GM12865 (cell line): ENCODE measurements at regions not wholly inside any gene's neighbourhood (a gene's known extent, or its start where the extent isn't known, plus 50 kb on each side); places are given as distances from the start of the nearest gene placed in this dataset.

Experiments
- DNase-seq: peaks from one replicate; pipeline ENCODE4 v3.0.0; 2010; ENCODE audit warnings: low read depth
- H3K4me3 ChIP-seq: 2 replicates; pipeline ENCODE4 v1.5.1; 2011; ENCODE audit warnings: mild to moderate bottlenecking, low read depth, low read length, control low read depth
- TF ChIP-seq, protein P1 (sequence below): IDR thresholded peaks from 2 replicates; pipeline ENCODE4 v1.5.1; 2011; ENCODE audit warnings: low read length, control low read depth, low read depth, inconsistent platforms; ENCODE audit not compliant: insufficient read depth; ENCODE audit errors: missing control alignments

DNA sequence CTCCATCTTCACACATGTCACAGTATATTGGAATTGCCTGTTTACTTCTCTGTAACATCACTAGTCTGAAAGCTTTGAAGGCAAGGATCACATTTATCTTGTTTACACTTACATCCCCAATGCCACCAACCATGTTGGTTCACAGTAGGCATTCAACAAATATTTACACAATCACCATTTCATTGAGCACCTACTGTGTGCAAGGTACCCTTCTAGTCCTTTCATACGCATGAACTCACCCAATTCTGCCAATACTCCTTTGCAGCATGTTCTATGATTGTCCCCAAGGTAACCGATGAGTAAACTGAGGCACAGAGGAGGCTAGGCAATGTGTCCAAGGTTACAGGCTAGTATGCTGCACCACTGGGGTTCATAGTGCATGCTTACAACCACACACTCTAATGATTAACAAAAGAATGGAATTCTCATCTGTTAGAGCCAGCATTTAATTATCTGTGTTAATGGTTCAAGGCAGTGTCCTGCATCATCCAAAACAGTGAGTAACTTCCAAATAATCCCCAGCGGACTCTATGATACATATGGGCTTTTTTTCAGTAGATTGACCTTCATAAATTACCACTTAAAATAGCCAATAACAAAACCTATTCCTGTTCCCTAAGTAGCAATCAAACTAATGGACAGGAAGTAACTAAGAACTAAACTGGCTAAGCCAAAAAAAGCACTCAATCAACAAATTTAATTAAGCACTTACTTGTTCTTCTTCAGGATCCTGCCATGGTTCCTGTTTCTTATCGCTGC, 364.5 kb upstream of the XYLT1 start:
- no peak for DNase-seq
- H3K4me3 ChIP-seq = no peak overlapping the region
- TF ChIP-seq, protein P1, sequence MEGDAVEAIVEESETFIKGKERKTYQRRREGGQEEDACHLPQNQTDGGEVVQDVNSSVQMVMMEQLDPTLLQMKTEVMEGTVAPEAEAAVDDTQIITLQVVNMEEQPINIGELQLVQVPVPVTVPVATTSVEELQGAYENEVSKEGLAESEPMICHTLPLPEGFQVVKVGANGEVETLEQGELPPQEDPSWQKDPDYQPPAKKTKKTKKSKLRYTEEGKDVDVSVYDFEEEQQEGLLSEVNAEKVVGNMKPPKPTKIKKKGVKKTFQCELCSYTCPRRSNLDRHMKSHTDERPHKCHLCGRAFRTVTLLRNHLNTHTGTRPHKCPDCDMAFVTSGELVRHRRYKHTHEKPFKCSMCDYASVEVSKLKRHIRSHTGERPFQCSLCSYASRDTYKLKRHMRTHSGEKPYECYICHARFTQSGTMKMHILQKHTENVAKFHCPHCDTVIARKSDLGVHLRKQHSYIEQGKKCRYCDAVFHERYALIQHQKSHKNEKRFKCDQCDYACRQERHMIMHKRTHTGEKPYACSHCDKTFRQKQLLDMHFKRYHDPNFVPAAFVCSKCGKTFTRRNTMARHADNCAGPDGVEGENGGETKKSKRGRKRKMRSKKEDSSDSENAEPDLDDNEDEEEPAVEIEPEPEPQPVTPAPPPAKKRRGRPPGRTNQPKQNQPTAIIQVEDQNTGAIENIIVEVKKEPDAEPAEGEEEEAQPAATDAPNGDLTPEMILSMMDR = no peak

DNA sequence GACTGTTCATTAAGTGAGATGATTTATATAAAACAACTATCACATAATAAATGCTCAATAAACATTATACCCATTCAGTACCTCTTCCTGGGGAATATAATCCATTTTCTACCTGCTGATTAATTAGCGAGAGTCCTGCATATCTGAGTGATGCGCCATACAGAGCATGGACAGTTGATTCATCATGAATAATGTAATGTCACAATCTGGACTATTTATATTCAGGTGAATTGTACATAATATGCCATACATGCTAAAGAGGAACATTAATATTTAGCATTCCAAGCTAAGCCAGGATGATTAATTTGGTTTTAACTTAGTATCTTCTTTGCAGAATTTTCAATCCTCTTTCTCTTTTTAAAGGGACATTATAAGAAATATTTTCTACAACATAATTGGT, 362.0 kb upstream of the XYLT1 start:
- no peak overlapping the region for H3K4me3 ChIP-seq
- TF ChIP-seq, protein P1 = no peak
- DNase-seq = no peak

DNA sequence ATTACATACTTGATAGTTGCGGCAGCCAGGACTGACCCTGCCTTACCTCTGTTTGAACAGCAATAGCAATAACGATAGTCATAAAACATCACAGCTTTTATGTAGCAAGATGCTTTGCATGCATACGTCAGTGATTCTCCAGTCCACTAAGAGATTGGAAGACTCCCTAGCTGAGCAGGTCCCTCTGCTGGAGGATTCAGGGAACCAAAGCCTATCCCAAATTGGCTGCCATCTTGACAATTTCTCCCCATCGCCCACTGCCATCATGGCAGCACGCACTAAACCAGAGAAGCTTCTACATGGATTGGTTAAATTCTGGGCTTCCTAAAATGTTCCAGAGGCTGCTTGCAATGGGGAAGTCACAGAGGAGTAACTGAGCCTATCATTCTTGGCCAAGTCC, 360.6 kb upstream of the XYLT1 start:
- TF ChIP-seq, protein P1 = no peak
- DNase-seq = no peak
- no peak overlapping the region for H3K4me3 ChIP-seq

DNA sequence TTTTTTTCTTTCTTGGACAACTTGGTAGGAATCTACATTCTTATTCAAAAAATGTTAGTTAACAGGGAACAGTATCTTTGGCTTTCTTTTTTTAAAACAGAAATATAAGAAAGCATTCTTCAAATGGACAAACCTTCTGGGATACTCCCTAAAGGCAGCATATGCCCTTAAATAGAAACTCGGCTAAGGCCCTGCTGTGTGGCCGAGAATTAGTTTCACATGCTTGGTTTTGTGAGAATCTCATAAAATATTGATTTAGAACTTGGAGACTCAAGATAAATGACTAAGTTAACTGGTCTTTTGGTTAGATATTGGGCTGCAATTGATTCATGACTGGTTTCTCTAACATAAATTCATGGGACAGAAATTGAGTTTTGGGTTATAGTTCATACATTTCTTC, 359.9 kb upstream of the XYLT1 start:
- no peak for DNase-seq
- TF ChIP-seq, protein P1 = no peak

DNA sequence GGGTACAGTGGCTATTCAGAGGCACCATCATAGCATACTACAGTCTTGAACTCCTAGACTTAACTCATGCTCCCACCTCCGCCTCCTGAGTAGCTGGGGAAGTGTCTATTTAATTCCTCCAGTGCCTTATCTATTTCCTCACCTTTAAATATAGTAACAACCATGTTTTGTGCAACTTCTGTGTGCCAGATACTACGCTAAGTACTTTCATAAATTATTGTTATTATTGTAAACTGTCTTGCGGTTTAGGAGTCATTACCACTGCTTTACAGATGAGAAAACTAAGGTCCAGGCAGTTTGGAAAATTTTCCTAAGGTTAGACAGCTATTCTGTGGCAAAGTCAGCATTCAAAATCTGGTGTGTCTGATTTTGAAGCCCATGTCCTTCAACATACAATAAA, 359.1 kb upstream of the XYLT1 start:
- H3K4me3 ChIP-seq = no peak overlapping the region
- no peak for DNase-seq
- TF ChIP-seq, protein P1 = no peak

More for the DNA sequence above, 359.9 kb upstream of the XYLT1 start:
- H3K4me3 ChIP-seq = no peak overlapping the region

DNA sequence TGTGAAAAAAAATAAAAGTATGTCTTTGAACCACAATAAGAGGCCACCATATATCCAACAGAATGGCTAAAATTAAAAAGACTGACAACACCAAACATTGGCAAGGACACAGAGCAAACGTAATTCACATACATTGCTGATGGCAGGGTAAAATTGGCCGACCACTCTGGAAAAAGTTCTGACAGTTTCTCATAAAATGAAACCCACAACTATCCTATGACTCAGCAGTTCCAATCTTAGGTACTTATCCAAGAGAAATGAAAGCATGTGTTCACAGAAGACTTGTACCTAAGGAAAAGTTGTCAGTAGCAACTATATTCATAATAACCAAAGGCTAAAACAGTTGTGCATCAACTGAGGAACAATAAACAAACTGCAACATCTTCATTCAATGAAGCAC, 357.3 kb upstream of the XYLT1 start:
- no peak for DNase-seq
- TF ChIP-seq, protein P1 = no peak
- H3K4me3 ChIP-seq = no peak overlapping the region

DNA sequence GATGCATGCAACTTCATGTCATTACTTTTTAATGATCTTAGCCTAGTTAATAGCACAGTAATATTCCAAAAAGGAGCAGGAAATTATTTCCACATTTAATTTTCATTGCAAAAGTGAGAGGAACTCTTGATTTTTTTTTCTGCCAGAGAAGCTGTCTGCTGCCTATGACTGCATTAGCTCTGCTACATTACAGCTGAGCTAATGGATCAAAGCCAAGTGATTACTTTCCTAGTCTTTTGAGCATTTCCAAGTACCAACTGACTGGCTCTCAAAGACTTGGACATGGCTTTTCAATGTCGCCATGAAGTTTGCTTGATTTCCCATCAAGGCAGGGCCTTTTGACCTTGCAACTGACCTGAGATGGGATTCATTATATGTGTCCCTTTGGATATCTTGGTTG, 356.6 kb upstream of the XYLT1 start:
- H3K4me3 ChIP-seq = no peak overlapping the region
- DNase-seq = no peak
- TF ChIP-seq, protein P1 = no peak
